ACC112 (cell line): ENCODE measurements at regions not wholly inside any gene's neighbourhood (a gene's known extent, or its start where the extent isn't known, plus 50 kb on each side); places are given as distances from the start of the nearest gene placed in this dataset.

Experiments
- H2AFZ ChIP-seq: fragments of 200-600 bp; sonication (generic); one replicate; pipeline ENCODE4 v1.6.0; 2017; ENCODE audit warnings: antibody characterized with exemption, low read length; ENCODE audit not compliant: unreplicated experiment
- H3K27ac ChIP-seq: fragments of 200-600 bp; sonication (generic); 2 replicates; pipeline ENCODE4 v1.5.1; 2014; ENCODE audit warnings: low read depth, mild to moderate bottlenecking, antibody characterized with exemption, low read length, moderate library complexity
- H3K27me3 ChIP-seq: fragments of 200-600 bp; sonication (generic); 2 replicates; pipeline ENCODE4 v1.6.1; 2014; ENCODE audit warnings: mild to moderate bottlenecking, antibody characterized with exemption, low read length, moderate library complexity, mixed read lengths; ENCODE audit not compliant: insufficient read depth
- H3K36me3 ChIP-seq: fragments of 200-600 bp; sonication (generic); 2 replicates; pipeline ENCODE4 v1.6.1; 2016; ENCODE audit warnings: mild to moderate bottlenecking, antibody characterized with exemption, low read length, moderate library complexity, mixed read lengths; ENCODE audit not compliant: insufficient read depth
- H3K4me1 ChIP-seq: fragments of 200-600 bp; sonication (generic); one replicate; pipeline ENCODE4 v1.6.1; 2016; ENCODE audit warnings: low read length, mixed read lengths; ENCODE audit not compliant: insufficient read depth, unreplicated experiment, control insufficient read depth
- H3K4me3 ChIP-seq: fragments of 200-600 bp; sonication (generic); 2 replicates; pipeline ENCODE4 v1.5.1; 2014; ENCODE audit warnings: mild to moderate bottlenecking, low read depth, low read length
- H3K79me2 ChIP-seq: fragments of 200-600 bp; sonication (generic); one replicate; pipeline ENCODE4 v1.6.0; 2016; ENCODE audit warnings: low read length; ENCODE audit not compliant: control insufficient read depth, unreplicated experiment, insufficient read depth

DNA sequence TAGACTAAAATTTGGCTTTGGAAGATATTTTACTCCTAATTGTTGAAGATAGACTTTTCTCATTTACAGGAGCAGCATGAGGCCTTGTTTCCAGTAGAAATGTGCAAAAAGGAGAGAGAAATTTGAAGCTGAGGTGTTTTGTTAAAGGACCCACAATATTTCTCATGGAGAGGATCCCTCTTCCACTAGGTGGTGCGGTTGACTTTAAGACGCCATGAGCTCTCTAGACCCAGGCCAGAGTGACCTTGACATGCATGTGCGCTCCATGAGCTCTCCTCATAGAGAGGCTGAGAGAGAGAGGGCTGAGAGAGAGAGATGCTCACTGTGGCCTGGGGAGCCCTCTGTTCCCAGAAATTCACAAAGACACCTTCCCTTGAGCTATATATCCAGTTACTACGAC, 861.2 kb upstream of the EYS start:
- Histone ChIP-seq H3K4me1 (no peaks in the 10 kb centered on the region), H2AFZ (no peak overlapping the region), H3K27me3 (no peaks in the 10 kb centered on the region), H3K4me3 (no peak overlapping the region), H3K79me2 (no peaks in the 10 kb centered on the region), H3K27ac (no peak overlapping the region), H3K36me3 (no peaks in the 10 kb centered on the region)

DNA sequence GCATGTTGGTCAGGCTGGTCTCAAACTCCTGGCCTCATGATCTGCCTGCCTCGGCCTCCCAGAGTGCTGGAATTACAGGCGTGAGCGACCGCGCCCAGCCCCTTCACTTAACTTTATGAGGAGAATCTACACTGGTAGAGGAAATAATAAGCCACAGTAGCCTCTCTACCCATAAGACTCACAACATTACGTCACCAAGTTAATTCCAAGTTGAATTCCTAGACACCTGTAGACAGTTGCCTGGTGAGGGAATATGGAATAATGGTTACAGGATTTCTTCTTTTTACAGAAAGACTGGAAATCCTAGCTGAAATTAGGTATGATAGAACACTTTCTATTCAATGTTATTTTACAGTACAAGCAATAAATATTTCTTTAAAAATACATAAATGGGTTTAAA, 854.5 kb upstream of the EYS start:
- Histone ChIP-seq H3K36me3 (no peaks in the 10 kb centered on the region), H3K27me3 (no peaks in the 10 kb centered on the region), H3K79me2 (no peaks in the 10 kb centered on the region), H3K4me3 (no peak overlapping the region), H3K4me1 (no peaks in the 10 kb centered on the region), H2AFZ (no peak overlapping the region), H3K27ac (no peak overlapping the region)

DNA sequence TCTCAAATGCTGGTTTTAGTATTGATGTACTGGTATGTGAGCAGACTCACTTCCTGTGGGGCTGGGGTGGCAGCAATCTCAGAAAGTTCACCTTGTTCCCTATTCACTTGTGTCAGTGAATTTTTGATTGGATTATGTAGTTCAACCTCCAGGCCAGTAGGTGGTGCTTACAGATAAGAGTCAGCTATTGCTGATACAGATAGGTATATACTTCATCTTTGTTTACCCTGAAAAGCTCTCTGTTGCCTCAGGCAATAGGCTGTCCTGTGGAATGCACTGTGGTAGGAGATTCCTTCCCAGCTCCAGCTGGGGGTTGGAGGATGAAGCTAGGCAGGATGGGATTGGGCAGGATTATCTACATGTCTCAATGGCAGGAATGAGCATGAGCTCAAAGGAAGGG, 851.2 kb upstream of the EYS start:
- Histone ChIP-seq H3K27me3 (no peaks in the 10 kb centered on the region), H3K27ac (no peak overlapping the region), H3K36me3 (no peaks in the 10 kb centered on the region), H3K4me3 (no peak overlapping the region), H3K4me1 (no peaks in the 10 kb centered on the region), H3K79me2 (no peaks in the 10 kb centered on the region), H2AFZ (no peak overlapping the region)

DNA sequence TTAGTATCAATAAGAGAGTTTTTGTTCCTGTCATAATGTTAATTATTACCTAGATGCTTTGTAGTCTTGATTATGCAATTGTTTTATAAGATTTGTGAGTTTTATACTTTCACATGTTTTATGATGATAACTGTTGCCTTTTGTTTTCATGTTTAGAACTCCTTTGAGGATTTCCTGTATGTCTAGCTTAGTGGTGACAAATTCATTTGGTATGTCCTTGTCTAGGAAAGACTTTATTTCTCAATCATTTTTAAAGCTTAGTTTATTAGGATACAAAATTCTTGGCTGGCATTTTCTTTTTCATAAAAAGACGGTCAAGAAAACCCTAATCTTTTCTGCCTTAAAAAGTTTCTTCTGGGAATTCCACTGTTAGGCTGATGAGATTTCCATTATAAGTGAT, 849.9 kb upstream of the EYS start:
- Histone ChIP-seq H3K27ac (0 out of 2 replicates have a peak overlapping the region, but pooled peaks have one; percentile 14), H3K36me3 (no peaks in the 10 kb centered on the region), H3K4me3 (no peak overlapping the region), H3K27me3 (no peaks in the 10 kb centered on the region), H3K4me1 (no peaks in the 10 kb centered on the region), H3K79me2 (no peaks in the 10 kb centered on the region), H2AFZ (no peak overlapping the region)

DNA sequence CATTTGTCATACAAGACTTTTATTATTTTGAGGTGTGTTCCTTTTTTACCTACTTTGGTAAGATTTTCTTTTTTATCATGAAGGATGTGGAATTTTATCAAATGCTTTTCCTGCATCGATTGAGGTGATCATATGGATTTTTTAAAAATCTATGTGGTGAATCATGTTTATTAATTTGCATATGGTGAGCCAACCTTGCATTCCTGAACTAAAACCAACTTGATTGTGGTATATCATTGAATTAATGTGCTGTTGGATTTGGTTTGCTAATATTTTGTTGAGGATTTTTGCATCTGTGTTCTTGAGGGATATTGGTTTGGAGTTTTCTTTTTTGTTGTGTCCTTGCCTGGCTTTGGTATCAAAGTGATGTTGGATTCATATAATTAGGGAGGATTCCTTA, 848.1 kb upstream of the EYS start:
- H3K27ac ChIP-seq = no peak overlapping the region
- H2AFZ ChIP-seq = no peak overlapping the region
- H3K27me3 ChIP-seq = no peaks in the 10 kb centered on the region
- no peaks in the 10 kb centered on the region for H3K36me3 ChIP-seq
- no peak overlapping the region for H3K4me3 ChIP-seq
- no peaks in the 10 kb centered on the region for H3K79me2 ChIP-seq
- no peaks in the 10 kb centered on the region for H3K4me1 ChIP-seq

DNA sequence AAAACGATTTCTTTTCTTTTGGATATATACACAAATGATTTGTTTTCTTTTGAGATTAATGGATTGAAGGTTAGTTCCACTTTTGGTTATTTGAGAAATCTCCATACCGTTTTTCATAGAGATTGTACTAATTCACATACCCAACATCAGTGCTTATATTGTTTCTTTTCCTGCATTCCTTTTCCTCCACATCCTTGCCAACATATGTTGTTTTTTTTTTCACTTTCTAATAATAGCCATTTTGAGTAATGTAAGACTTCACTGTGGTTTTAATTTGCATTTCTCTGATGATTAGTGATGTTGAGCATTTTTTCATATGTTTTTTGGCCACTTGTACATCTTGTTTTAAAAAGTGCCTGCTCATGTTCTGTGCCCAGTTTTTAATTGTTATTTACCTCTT, 846.4 kb upstream of the EYS start:
- H3K27me3 ChIP-seq = no peaks in the 10 kb centered on the region
- H3K27ac ChIP-seq = no peak overlapping the region
- H3K36me3 ChIP-seq = no peaks in the 10 kb centered on the region
- no peak overlapping the region for H3K4me3 ChIP-seq
- no peaks in the 10 kb centered on the region for H3K79me2 ChIP-seq
- H2AFZ ChIP-seq = no peak overlapping the region
- no peaks in the 10 kb centered on the region for H3K4me1 ChIP-seq

DNA sequence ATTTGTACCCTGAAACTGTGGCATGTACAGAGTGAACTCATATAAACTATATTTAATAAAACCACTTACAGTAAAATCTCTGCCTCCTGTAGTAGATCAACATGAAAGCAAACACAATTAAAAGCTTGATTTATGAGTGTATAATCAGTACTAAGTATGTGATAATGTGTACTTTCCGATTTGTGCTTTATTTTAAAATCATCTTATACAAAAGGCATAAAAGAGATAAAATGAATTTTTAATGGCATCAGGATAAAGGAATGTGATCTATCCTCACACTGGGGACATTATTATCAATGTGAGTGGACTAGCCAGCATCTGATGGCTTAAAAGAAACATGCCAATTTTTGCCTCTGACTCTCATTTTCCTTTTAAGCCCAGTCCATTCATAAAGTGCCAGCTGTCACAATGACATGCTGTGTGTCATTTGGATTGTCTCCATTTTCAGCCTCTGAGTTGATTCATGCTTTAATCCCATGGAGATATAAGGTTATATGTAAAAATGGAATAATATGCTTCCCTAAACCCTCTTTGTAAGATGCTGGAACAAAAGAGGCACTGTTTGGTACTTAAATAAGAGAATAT, 831.6 kb upstream of the EYS start:
- Histone ChIP-seq H3K36me3 (no peaks in the 10 kb centered on the region), H3K79me2 (no peaks in the 10 kb centered on the region), H3K4me1 (no peaks in the 10 kb centered on the region), H3K27me3 (no peaks in the 10 kb centered on the region), H3K4me3 (no peak overlapping the region), H3K27ac (no peak overlapping the region), H2AFZ (no peak overlapping the region)

DNA sequence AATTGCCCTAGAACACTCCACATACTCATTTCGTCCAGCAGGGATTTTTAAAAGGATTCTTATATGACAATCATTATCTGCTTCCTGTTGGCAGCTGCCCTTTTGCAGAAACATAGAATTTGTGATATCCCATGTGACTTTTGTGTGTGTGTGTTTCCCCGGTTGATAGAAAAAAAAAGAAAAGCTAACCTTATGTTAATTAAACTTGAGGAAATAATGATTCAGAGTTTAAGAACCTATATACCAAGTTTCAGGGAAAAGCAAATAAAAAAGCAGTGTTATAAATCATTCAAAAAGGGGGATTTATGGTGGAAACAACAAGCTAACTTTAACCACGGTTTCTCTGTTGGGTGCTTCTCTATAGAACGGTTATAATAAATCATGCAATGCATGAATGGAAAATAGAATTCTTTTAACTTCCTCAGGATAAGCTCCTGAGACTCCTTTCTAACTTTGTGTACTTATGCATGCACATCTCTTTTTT, 826.9 kb upstream of the EYS start:
- no peak overlapping the region for H2AFZ ChIP-seq

DNA sequence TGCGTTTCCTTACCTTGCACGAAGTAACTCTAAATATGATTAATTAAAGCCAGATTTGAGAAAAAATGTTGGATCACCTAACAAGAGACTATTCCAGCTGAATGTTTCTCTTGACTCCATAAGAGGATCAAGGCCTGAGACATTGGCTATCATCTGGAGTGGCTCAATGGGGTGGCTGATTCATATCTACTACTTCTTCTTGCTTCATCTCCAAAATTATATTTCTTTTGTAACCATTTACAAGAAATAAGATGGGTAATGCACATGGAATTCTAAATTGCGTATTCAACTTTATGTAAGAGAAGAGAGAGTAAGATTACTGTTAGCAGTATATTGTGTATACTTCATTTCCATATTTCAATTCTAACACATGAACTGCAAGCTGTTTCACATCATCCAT, 819.0 kb upstream of the EYS start:
- Histone ChIP-seq H3K36me3 (no peaks in the 10 kb centered on the region), H3K4me1 (no peaks in the 10 kb centered on the region), H3K27me3 (no peaks in the 10 kb centered on the region), H3K79me2 (no peaks in the 10 kb centered on the region), H3K27ac (no peak overlapping the region), H3K4me3 (no peak overlapping the region), H2AFZ (no peak overlapping the region)

More for the DNA sequence above, 826.9 kb upstream of the EYS start:
- Histone ChIP-seq H3K27ac (no peak overlapping the region), H3K27me3 (no peaks in the 10 kb centered on the region), H3K4me3 (no peak overlapping the region), H3K36me3 (no peaks in the 10 kb centered on the region), H3K79me2 (no peaks in the 10 kb centered on the region), H3K4me1 (no peaks in the 10 kb centered on the region)

DNA sequence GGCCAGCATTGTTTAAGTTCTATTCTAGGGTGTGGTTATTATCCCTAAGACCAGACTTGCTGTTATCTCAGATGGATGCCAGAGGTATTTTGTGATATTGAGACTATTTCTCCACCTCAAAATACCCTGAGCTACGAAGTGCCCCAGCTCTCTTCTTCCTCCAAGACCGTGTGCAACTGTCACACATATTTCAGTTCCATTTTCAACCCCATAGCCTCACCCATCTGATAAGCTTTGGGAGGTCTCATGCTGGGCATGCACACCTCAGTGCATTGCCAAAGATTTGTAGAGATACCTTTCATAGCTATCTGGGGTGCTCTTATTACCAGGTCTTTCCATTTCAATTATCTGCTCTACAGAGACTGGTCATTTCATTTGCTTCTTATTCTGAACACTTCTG, 815.8 kb upstream of the EYS start:
- Histone ChIP-seq H3K4me3 (no peak overlapping the region), H3K4me1 (no peaks in the 10 kb centered on the region), H3K36me3 (no peaks in the 10 kb centered on the region), H3K27me3 (no peaks in the 10 kb centered on the region), H2AFZ (no peak overlapping the region), H3K79me2 (no peaks in the 10 kb centered on the region), H3K27ac (no peak overlapping the region)

DNA sequence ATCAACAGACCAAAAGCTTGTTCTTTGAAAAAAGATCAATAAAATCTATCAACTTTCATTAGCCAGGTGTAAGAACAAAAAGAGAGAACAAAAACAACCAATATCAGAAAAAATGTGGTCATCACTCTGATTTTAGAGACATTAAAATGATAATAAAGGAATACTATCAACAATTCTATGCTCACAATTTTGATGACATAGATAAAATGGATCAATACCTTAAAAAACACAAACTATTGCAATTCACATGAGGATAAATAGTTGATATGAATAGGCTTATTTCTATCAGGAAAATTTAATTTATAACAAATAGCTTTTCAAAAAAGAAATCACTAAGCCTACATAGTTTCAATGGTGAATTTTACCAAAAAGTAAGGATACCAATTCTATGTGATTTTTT, 809.4 kb upstream of the EYS start:
- H3K4me3 ChIP-seq = no peak overlapping the region
- no peak overlapping the region for H2AFZ ChIP-seq
- no peaks in the 10 kb centered on the region for H3K79me2 ChIP-seq
- no peaks in the 10 kb centered on the region for H3K27me3 ChIP-seq
- no peaks in the 10 kb centered on the region for H3K4me1 ChIP-seq
- no peaks in the 10 kb centered on the region for H3K36me3 ChIP-seq
- H3K27ac ChIP-seq = no peak overlapping the region
